DMS 273 treated with DMSO at 0.1 percent for 48 hours (cell line): ENCODE measurements at regions not wholly inside any gene's neighbourhood (a gene's known extent, or its start where the extent isn't known, plus 50 kb on each side); places are given as distances from the start of the nearest gene placed in this dataset.
"Not testable (repeated sequence)": the region's sequence is repeated elsewhere in the genome, so short reads cannot be mapped to it uniquely, and the experiment has no call there.

Experiments
- DNase-seq: peaks from one replicate; lab custom pipeline; 2025; lab: John Stamatoyannopoulos, UW

DNA sequence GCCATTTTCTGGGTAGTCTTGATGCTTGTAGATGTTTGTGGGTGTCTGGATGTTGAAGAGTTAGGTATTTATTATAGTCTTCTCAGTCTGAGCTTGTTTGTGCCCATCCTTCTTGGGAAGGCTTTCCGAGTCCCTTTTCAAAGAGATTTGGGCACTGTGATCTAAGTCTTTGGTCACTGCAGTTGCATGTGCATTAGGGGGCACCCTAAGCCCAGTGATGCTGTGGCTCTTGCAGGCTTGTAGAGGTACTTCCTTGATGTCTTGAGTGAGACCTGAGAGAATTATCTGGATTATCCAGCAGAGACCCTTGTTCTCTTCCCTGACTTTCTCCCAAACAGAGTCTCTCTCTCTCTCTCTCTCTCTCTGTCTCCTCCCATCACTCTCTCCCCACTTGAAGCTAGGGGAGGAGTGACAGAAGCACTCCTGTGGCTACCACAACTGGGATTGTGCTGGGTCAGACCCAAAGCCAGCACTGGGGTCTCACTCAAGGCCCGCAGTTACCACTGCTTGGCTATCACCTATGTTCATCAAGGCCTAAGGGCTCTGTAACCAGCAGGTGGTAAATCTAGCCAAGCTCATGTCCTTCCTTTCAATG, 68.5 kb downstream of the TMCO5A start:
- no peak for DNase-seq

DNA sequence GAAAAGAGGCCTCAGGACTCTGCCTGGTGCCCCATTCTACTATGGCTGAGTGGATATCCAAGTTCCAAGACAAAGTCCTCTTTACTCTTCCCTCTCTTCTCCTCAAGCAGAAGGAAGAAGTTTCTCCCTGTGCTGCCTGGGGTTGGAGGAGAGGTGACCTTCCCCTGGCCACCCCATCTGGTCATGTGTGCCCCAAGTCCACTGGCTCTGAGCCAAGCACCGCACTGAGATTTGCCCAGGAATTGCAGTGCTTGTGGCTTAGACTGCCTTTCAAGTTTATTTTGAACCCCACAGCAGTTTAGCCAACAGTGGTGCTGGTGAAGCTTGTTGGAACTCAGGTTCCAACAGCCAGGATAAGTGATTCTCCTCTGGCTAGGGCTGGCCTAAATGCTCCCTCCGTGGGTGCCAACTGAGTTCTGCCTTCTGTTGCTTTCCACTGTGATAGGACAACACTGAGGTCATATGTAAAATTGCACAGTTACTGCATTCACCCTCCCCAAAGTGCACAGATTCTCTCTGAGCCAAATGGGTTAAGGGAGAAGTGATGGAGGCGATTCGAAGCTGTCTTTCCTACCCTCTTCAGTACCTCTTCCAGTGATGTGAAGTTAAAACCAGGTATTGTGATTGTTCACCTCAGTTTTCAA, 69.9 kb downstream of the TMCO5A start:
- no peak for DNase-seq

DNA sequence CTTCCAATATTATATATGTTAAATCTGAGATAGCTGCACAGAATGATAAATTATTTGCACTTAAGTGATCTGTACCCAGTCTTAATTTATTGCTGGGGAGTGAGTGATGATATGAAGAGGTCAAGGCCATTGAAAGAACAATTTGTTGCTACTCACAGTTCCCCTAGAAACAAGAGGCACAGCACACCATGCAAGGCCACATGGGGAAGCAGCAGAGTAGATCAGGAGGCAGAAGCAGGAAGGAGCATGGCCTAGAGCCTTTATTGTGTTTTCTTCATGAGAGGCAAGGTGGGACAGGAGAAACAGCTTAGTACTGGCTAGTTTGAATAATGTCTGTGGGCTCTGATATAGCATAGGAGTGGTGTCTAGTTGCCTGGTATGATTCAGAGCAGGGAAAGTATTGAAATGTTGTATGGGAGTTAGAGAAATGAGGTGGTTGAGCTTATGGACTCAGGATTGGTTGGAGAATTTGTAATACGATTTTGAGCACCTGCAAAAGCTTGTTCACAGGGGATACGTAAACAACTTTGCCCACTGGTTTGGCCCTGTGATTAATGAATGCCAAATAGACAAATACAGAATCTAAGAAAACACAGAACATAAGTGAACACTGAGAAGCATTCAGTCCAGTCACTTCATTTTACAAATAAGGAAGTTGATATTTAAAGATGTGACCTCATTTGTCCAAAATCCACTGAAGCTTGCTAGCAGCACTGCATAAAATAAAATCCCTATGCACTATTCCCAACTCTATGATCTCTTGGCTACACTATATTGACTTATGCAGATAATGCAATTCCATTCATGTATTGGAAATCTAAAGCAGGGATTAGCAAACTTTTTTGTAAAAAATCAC, 71.7 kb downstream of the TMCO5A start:
- DNase-seq: no peak

DNA sequence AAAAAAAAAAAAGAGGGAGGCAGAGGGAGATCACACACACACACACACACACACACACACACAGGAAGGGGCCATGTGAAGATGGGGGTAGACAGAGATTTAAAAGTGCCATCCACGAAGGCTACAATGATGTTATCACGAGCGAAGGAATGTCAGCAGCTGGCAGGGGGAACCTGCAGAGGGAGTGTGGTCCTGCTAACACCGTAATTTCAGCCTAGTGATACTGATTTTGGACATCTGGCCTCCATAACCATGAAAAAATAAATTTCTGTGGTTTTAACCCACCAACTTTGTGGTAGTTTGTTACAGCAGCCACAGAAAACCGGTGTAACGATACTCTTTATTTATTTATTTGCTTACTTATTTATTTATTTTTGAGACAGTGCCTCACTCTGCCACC, 76.0 kb downstream of the TMCO5A start:
- no peak for DNase-seq

DNA sequence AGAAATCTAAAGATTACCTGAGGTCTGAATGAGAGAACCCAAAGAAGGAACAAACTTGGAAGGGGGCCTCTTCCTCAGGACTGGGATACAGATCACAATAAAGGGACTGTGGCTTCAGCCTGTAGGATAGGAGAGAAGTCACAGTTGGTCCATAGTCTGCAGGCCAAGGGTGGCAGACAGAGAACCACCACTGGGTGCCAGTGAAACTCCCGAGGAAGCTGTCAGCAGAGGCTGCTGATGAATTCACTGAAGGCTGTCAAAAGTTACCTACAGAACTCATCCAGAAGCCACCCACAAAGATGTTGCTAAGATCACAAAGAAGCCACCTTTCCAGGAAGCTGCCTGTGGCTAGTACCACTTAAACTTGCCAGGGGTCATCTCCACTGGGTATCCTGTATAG, 78.5 kb downstream of the TMCO5A start:
- DNase-seq: no peak

DNA sequence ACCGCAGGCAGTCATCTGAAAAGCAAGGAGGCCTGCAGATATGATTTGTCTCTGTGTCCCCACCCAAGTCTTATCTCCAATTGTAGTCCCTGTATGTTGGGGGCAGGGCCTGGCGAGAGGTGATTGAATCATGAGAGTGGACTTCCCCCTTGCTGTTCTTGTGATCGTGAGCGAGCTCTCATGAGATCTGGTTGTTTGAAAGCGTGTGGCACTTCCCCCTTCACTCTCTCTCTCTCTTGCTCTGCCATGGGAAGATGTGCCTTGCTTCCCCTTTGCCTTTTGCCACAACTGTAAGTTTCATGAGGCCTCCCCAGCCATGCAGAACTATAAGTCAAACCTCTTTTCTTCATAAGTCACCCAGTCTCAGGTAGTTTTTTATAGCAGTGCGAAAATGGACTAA, 83.3 kb downstream of the TMCO5A start:
- no peak for DNase-seq

DNA sequence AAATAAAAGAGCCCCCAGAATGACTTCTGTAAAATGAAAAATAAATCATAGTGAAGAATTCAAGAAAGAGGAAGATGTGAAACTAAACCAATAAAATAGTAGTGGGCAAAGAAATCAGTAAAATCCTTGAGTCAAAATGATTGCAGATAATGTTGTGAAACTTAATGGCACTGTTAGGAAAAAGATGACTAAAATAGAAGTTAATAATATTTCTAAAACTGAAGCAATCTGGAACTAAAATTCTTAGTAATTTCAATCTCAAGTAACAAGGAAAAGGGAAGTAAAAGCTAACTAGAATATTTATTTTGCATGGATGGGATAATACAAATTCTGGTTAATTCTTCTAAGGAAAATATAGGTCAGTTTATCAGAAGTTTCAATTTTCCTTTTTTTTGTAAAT, 84.6 kb downstream of the TMCO5A start:
- DNase-seq: no peak

DNA sequence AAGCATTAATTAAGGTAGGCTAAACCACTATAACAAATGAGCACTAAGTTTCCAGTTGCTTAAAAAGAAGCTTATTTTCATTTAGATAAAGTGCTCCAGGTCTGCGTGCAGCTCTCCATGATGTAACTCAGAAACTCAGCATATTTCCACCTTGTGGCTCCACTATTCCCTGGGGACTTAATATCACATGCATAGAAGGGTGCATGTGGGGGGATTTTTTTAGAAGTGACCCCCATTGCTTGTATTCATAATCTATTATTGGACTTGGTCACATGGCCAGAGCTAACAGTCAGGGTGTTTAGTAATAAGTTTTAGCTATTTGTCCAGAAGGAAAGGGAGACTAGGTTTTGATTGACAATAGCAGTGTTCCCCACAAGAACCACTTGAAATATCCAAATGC, 86.8 kb downstream of the TMCO5A start:
- no peak for DNase-seq

DNA sequence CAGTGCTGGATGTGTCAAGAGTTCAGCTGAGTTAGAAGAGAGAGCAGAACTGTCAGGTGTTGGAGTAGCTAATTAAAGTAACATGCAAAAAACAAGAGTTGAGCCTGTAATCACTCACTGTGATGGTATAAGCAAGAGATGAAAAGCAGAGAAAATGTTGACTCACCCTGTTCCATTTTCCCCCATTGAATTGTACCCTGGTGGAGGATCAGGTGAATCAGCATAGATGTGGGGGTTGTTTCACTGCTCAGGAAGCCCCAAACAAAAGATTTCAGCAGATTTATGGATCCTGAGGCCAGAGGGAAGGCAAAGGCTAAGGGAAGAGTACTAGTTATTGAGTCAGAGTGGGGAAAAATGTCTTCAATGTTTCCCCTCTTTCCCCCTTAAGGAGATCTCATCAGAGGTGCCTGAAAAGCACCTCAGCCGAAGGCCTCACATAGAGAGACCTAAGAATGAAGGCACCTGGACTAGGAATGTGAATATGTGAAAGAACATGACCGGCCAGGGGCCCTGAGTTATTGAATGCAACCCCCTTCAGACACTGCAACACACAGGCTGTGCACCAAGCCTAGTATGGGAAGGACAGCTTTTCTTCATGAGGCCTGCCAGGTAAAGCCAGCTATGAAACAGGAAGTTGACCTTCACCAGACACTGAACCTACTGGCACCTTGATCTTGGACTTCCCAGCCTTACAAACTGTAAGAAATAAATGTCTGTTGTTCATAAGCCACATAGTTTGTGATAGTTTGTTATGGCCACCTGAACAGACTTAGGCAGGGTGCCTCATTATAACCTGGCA, 90.1 kb downstream of the TMCO5A start:
- no peak for DNase-seq

DNA sequence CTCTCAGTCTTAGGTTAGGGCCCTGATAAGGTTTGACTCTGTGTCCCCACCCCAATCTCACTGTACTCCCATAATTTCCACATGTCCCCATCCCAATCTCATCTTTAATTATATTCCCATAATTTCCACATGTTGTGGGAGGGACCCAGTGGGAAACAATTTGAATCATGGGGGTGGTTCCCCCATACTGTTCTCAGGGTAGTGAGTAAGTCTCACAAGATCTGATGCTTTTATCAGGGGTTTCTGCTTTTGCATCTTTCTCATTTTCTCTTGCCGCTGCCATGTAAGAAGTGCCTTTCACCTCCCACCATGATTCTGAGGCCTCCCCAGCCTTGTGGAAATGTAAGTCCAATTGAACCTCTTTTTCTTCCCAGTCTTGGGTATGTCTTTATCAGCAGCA, 91.2 kb downstream of the TMCO5A start:
- not testable (repeated sequence) for DNase-seq

DNA sequence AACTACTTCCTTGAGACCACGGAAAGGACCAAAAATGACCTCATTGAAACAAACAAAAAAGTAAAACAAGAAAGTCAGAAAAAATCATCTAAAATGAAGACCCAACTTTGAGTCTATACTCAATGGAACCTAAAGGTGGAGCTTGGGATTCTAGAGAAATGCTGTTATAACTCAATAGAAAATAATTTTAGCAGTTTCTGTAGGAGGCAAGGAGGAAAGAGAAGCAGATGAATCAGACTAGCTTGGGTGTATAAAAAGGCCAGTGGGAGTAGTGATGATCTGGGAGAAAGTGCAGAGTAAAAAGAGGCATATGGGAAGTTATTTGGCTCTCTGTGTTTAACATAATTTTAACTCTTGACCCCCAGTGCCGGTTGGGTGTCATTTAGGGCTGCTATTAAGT, 94.4 kb downstream of the TMCO5A start:
- no peak for DNase-seq

DNA sequence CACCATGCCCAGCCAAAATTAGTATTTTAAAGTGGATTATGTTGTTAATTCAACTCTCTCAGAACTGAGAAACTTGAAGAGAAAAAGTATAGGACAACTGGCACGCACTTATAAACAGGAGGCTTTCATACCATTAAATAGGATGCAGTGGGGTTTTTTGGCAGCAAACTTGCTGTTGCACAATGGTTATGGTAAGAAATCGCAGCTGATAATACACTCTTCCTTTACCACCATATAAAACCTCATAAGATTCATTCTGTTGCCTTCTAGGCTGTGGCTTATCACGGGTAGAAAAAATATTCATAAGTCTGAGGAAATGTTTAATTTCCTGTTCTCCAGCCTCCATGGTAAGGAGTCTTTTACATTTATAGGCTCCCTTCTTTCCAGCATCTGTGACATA, 95.3 kb downstream of the TMCO5A start:
- DNase-seq: no peak

DNA sequence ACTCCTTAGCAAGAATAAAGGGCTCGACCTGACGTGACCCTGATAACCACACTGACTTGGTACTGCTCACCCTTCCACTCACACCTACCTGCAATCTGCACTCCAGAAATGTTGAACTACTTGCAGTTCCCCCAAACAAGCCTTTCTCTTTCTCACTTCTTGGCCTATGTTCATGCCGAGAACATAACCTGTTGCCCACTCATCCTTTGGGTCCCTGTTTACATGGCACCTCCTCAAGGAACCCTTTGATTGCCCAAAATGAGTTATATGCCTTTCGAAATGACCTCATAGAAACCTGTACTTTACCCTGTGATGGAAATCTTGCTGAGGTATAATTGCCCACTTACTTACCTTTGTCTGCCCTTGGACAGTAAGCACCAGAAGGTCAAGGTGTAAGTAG, 96.2 kb downstream of the TMCO5A start:
- no peak for DNase-seq

DNA sequence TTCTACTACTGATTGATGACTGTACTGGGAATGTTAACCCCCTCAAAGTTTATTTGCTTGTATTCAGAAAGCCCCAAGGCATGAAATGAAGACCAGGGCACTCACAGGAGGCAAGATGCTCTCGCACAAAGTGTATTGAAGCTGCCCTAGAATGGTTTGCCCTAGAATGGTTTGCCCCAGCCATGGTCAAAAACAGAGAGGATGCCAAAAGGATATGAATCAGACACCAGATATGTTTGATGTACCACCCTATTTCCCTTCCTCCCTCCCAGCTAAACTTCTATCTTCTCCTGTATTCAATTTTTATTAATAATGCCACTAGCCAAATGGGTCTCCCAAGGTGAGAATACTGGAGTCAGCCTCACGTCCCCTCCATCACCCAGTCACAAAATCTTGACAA, 101.3 kb downstream of the TMCO5A start:
- no peak for DNase-seq

DNA sequence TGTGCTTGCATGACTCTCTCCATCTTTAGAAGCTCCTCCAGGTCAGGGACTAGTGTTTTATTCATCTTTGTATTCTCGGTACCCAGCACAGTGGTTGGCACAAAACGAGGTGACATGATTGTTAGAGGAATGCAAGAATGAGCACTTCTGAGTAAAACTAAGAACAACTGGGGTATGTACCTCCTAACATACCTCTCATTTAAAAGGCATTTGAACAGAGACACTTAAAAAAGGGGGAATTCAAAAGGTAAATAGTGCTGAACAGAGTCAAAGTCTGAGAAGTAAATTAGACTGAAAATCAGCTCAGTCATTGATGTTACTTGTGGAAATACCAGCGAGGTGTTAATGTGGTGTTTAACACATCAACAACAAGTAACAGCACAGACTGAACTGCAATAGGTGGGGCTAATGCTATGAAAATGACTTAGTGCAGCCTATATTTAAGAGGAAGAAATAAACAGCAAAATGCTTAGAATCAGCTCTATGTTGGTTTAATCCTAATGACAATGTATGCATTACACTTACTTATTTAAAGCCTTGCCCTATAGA, 102.4 kb downstream of the TMCO5A start:
- DNase-seq: no peak

DNA sequence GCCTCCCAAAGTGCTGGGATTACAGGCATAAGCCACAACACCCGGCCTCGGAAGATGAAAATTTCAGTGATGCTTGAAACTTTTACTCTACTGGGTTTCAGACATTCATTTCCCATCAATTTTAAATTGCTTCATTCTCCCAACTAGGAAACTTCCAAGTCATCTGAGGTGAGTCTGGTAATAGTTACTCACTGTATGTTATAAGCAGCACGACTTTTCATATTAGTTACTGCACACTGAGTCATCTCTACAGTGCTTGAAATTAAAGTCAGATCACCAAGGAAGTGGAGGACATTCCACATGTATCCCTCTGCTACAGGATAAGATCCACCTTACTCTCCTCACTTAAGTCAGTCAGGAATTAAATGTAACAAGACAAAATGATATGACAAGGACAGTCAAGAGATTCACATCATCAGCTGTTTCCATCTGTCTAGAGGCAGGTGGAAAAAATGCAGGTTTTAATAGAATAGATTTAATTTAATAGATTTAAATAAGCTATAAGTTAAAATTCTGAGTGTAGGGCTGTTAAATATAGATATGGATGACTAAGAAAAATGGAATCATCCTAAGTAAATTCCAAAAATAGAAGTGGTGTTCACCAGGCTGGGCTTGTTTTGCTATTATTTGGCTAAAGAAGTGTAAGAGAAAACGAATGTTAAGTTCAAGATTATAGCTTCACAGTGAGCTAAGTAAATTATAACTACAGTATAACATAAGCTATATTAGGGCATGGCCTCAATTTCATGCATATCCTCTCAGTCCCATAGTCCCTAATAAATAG, 104.4 kb downstream of the TMCO5A start:
- DNase-seq: no peak

DNA sequence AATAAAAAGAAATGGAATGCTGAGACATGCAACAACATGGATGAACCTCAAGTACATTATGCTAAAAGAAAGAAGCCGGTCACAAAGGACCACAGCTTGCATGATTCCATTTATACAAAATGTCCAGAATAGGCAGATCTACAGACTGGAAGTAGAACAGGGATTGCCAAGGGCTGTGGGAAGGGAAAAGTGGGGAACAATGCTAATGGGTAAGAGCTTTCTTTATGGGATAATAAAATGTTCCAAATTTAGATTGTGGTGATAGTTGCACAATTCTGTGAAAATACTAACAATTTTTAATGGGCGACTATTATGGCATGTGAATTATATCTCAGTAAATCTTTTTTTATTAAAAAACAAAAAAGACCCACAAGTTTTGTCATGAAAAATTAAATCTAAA, 106.2 kb downstream of the TMCO5A start:
- no peak for DNase-seq

DNA sequence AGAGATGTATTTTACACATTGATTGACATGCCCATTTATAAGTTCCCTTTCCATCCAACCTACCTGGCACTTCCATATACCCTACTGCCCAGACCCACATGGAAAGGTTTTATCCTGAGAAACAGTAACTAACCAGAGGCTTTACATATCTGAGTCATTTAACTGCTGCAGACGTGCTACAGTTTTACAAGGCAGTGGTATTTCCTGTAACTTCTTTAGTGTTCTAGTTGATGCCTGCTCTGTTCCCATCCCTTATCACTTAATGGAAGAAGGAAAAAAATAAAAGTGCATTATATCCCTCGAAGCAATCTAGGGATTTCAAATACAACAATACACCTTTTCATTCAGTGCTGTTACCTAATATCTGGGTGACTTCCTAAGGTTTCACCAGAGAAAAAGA, 107.1 kb downstream of the TMCO5A start:
- DNase-seq: no peak

DNA sequence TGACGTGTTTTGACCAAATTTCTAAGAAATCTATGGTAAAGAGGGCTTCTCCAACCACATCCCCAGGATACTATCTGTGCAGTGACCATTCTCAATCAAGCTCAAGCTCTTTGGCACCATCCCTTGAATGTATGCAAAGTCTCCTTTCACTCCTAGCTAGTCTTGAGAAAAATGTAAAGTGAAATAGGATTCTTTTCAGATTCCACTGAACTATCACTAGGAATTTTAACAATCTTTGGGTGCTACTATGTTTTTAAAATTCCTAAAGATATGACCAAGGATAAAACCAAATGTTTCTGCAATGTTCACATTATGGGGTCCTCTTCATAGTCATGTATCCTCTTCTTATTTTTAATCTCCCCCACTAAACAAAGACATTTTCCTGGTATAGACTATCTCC, 107.8 kb downstream of the TMCO5A start:
- DNase-seq: no peak

DNA sequence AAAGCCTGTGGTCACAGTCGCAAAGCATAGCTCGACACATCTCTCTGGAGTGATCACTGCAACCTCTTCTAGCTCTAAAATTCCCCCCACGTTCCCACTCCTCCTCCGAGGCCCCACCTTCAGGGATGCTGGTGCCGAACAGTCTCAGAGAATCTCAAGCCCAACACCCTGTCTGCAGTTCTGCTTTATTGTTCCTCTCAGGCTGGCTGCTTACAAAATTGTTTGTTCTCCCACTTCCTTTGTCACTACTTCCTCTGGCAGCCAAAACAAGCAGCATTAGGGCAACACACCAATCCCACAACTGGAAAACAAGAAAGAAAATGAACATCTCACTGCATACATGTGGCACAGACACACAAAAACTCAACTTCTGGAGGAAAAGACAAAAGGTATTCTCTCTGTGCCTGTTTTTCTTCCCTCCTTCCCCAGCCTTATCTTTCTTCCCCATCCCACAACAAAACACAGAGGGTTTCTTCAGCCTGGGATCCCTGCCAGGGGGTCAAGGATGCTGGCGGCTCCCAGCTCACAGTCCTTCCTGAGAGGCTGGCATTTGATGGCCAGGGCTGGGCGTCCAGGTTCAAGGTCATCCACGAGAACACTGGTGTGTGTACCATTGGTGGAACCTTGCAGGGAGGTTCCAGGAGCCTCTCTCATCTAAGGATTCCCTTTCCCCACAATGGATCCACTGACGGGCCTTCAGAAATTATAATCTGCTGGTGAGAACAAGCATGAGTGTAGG, 108.4 kb downstream of the TMCO5A start:
- no peak for DNase-seq
